GM21529 (cell line): ENCODE measurements at regions not wholly inside any gene's neighbourhood (a gene's known extent, or its start where the extent isn't known, plus 50 kb on each side); places are given as distances from the start of the nearest gene placed in this dataset.
"Not testable (repeated sequence)": the region's sequence is repeated elsewhere in the genome, so short reads cannot be mapped to it uniquely, and the experiment has no call there.

Experiments used
- ATAC-seq: cut with Tn5 transposase; IDR thresholded peaks from one replicate; pipeline ENCODE4 v1.9.1; 2021; ENCODE audit not compliant: unreplicated experiment

- ATAC-seq, result no peak
Observed at GRCh38 chr3:157858821-157859220, 247.4 kb downstream of the SHOX2 start.

DNA sequence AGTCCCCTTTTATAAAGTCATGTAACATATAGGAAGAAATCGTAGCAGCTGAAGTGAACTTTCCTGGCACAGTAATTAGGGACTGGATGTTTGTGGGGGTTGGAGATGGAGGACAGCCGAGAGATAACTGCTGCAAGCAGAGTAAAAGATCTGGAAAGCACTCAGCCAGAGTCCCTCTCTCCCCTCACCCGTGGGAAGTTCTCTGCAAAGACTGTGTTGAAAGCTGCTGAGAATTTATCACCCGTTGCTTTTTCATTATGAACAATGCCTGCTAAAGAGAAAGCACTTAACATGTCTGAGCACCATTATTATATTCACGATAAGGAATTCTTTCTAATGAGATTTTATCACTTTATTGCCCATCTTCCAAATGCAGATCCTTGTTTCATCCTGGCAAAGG is 248.8 kb downstream of the SHOX2 start:
- ATAC-seq, result no peak

- no peak for ATAC-seq
Observed at GRCh38 chr3:157856078-157856939, 249.9 kb downstream of the SHOX2 start.

DNA sequence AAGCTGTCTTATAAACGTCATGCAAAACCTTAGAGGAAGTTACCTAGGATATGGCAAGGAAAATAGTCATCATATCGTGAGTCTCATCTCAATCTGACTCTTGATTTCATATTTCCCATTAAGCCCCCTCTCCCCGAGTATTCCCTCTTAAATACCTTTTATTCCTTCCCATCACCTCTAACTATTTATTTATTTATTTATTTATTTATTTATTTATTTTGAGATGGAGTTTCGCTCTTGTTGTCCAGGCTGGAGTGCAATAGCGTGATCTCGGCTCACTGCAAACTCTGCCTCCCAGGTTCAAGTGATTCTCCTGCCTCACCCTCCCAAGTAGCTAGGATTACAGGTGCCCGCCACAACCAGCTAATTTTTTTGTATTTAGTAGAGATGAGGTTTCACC is 260.4 kb downstream of the SHOX2 start:
- ATAC-seq, result not testable (repeated sequence)

DNA sequence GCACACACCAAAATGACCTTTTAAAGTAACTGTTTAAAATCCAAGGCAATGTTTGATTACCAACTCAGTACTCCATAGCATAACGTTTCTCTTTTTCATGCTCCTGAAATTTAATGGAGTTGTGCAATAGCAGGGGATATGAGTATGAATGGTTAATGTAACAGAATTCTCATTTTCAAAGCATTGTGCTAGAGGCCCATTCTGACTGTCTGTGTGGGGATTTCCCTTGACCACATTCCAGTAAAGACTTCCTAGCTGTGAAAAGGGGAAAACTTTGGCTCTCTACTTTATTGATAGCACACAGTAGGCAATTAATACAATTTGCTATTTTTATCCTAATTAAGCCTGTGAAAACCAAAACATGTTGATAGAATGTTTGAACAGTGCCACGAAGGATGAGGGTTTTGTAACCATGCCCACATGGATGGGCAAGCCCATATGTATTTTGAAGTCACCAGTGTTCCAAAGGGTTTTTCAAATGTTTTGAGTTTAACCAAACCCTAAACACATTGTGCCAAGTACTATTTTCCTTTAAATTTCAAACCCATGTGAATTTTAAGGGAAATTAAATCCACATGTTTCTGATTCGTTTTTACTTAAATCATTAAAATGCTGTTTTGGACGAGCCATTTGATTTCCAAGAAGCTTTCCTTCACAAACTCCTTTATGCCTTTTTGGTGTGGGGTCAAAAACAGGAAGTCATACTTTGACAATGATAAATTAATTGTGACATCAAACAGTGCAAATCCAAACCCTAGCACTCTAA is 261.2 kb downstream of the SHOX2 start:
- no peak for ATAC-seq

DNA sequence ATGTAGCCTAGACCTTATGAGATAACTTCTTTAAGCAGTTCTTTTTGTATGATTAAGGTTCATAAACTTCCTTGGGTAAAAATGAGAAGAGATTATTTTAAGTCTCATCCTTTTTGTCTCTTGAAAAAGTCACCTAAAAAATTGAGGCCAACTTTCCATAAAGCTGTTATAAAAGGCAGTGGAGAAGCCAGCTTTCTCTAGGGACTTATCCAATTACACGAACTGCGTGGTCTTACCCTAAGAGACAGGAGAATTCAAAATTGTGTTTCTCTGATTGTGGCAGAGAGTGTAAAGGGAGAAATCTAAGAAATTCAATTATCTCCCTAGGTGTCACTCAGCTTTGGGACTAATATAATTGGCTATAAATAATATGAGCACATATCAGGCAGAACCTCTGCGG is 262.0 kb downstream of the SHOX2 start:
- no peak for ATAC-seq

DNA sequence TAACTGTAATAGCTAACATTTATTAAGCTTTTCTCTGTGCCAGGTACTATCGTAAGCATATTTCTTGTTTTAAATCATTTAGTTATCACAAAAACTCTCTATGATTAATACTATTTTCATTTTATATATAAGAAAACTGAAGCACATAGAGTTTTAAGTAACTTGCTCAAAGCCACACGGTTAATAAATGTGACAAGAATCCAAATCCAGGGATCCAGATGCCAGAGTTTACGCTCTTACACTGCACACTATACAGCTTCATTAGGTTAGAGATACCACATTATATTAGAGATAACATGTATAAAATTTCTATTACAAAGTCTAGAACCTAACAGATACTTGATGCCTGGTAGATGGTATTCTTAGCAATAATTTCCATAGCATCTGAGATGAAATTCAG is 265.2 kb downstream of the SHOX2 start:
- ATAC-seq, result no peak

DNA sequence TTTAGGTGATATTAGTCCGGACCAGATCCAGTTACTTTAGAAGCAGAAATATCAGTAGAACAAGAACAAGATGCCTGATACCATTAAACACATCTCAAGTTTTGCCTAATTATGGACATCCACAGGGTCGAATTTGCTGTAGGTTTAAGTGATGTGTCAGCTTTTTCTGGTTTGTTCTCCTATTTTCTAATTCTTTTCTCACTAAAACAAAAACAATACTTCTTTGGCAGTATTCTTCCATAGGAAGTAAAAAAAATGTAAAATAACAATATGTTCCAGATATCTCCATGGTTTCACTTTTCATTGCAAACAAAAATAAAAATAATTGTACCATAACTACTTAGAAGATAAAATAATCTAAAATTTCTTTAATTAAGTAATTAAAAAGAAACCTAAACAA is 265.7 kb downstream of the SHOX2 start:
- ATAC-seq, result no peak

DNA sequence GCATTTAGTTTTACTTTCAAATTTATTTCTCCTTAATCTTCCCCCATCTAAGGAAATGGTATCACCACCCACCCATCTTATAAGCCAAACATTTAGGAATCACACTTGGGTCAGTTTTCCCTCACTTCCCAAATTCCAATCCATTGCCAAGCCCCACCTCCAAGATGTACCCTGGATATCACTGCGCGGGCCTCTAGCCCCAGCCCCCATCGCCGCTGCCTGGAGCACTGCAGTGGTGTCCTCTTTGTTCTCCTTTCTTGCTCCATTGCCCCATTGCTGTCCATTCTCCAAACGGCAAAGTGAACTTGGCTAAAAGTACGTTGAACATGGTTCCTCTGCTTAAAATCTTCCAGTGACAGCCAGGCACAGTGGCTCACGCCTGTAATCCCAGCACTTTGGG is 267.8 kb downstream of the SHOX2 start:
- ATAC-seq, result no peak

- ATAC-seq, result no peak
Observed at GRCh38 chr3:157837336-157837735, 268.9 kb downstream of the SHOX2 start.

- no peak for ATAC-seq
Observed at GRCh38 chr3:157836022-157836421, 270.2 kb downstream of the SHOX2 start.

DNA sequence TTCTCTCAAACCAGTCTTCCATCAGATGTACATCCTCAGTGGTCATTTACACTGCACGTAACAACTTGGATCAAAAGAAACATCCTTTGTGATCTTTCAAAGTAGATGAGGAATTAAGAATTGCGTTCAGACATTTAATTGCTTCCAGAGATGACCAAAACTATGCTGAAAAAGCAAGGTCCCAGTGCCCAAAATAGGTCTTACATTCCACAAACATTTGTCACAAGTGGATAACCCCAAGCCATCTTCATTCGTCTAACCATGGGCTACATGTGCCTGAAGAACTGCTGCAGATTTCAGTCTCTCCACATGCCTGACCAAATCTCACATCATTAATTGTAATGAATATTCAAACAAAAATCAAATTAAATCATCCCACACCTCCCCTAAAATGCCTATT is 273.6 kb downstream of the SHOX2 start:
- no peak for ATAC-seq

DNA sequence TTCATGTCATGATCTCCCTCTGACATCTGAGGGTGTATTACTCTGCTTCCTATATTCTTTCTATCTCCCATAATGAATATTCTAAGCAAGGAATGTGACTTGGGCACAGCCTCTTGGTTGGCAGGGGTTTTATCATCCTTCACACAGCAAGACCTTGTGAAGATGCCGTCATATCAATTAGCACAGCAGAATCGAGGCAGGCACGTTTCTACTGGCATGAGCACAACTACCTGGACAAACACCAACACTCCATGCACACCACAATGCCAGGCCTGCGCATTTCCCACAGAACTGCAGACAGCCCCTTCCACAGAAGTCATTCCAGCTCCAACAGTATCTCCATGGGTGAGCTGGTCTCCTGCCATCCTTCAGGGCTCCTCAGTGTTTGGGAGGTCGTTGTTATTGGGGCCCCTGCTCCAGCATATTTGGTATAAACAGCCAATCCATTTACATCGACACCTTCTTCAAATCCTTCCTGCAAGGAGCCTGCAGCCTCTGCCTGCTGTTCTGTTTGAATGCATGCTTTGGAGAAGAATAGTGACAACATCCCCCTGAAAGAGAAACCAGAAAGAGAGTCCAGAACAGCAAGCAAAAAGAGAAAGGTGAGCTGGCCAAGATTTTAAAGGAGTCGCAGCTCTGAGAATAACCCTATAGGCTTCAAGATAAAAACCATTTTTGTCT is 275.5 kb downstream of the SHOX2 start:
- ATAC-seq, result no peak

DNA sequence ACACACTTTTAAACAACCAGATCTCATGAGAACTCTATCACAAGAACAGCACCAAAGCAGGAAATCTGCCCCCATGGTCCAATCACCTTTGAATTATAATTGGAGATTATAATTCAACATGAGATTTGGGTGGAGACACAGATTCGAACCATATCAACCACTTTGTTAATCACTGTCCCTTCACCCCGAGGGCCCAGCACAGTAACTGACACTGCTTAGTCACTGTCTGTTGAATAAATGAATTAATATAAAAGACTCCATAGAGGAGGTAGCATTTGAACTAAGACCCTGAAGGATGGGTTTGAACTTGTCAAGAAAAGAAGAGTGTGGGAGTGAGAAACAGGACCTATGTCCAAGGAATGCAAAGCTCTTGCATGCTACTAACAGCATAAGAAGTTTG is 276.4 kb downstream of the SHOX2 start:
- no peak for ATAC-seq

GRCh38 chr3:157824281-157824680 is 281.9 kb downstream of the SHOX2 start:
- ATAC-seq, result no peak

DNA sequence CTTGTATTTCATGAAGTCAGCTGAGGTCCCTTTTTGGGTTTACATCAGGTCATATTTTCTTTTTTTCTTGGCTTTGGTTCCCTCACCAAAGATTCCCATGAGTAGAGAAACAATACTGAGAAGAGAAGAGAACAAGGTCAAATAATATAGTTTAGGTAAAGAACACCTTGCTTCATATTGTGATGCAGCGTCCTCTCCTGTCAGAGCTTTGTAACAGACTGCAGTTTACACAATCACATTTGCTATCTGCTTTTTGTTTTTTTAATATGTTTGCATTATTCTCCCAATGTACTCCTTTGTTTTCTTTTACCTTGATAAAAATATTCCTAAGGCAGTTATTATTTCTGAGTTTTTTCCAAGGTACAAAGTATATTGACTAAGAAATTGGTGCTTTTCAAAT is 283.2 kb downstream of the SHOX2 start:
- no peak for ATAC-seq

- ATAC-seq, result no peak
Observed at GRCh38 chr3:157820157-157820517, 286.1 kb downstream of the SHOX2 start.

GRCh38 chr3:157819270-157820156 is 286.7 kb downstream of the SHOX2 start:
- no peak for ATAC-seq

- ATAC-seq, result no peak
Observed at GRCh38 chr3:157816896-157817295, 289.3 kb downstream of the SHOX2 start.

GRCh38 chr3:157816296-157816695 is 289.9 kb downstream of the SHOX2 start:
- ATAC-seq, result no peak

- ATAC-seq, result no peak
Observed at GRCh38 chr3:157815739-157816138, 290.5 kb downstream of the SHOX2 start.
